Activated CD8-positive, alpha-beta memory T cell treated with anti-CD3 and anti-CD28 coated beads for 36 hours (primary cell): ENCODE measurements at regions not wholly inside any gene's neighbourhood (a gene's known extent, or its start where the extent isn't known, plus 50 kb on each side); places are given as distances from the start of the nearest gene placed in this dataset.
"Not testable (repeated sequence)": the region's sequence is repeated elsewhere in the genome, so short reads cannot be mapped to it uniquely, and the experiment has no call there.

Experiments used
- CTCF ChIA-PET: fragments of 350-600 bp; sonication (Branson Sonifier 250); formaldehyde crosslinking; loops from one replicate; lab custom pipeline; 2021; ENCODE audit warnings: antibody characterized with exemption; lab: Charles Lee
- POLR2A ChIA-PET: fragments of 350-600 bp; sonication (Branson Sonifier 250); formaldehyde crosslinking; loops from one replicate; lab custom pipeline; 2021; ENCODE audit warnings: antibody characterized with exemption; lab: Charles Lee

- ChIA-PET CTCF (interaction anchor here (0.6 to 1.7 kb wide), 2 partner anchors 30 to 113 kb away, joined by 3 to 5 read pairs; no protein-coding TSS in a partner anchor), POLR2A (no interaction called here)
These were observed 76.6 kb upstream of the ZNF169 start for GRCh38 chr9:94182532-94182931.

GRCh38 chr9:94183240-94183999, 75.7 kb upstream of the ZNF169 start:
- POLR2A ChIA-PET: interaction anchor here (0.6 to 0.9 kb wide), 2 partner anchors 18 to 1145 kb away, joined by 3 to 4 read pairs; no protein-coding TSS in a partner anchor
- CTCF ChIA-PET: interaction anchor here (1.7 kb wide), 1 partner anchor 29 kb away, joined by 5 read pairs; no protein-coding TSS in a partner anchor

- ChIA-PET CTCF (interaction anchor here (1.2 kb wide), 1 partner anchor 123 kb away, joined by 3 read pairs; no protein-coding TSS in a partner anchor), POLR2A (no interaction called here)
These were observed 70.9 kb upstream of the ZNF169 start for GRCh38 chr9:94188246-94188645.

GRCh38 chr9:94191706-94192105, 67.4 kb upstream of the ZNF169 start:
- POLR2A ChIA-PET: not testable (repeated sequence)

GRCh38 chr9:94198414-94198813, 60.7 kb upstream of the ZNF169 start:
- ChIA-PET POLR2A (no interaction called here), CTCF (interaction anchor here (3.8 kb wide), 1 partner anchor 15 kb away, joined by 12 read pairs; no protein-coding TSS in a partner anchor)

More at GRCh38 chr9:94191706-94192105, 67.4 kb upstream of the ZNF169 start:
- CTCF ChIA-PET: not testable (repeated sequence)

- ChIA-PET CTCF (no interaction called here), POLR2A (no interaction called here)
These were observed 59.3 kb upstream of the ZNF169 start for GRCh38 chr9:94199776-94200175.

GRCh38 chr9:94204174-94204573, 54.9 kb upstream of the ZNF169 start:
- POLR2A ChIA-PET: no interaction called here
- CTCF ChIA-PET: interaction anchor here (1.2 kb wide), 1 partner anchor 44 kb away, joined by 3 read pairs; no protein-coding TSS in a partner anchor

- ChIA-PET POLR2A (no interaction called here), CTCF (no interaction called here)
These were observed 51.3 kb upstream of the ZNF169 start for GRCh38 chr9:94207781-94208180.
